ENCODE measurements at regions not wholly inside any gene's neighbourhood (a gene's known extent, or its start where the extent isn't known, plus 50 kb on each side); places are given as distances from the start of the nearest gene placed in this dataset.

DNA sequence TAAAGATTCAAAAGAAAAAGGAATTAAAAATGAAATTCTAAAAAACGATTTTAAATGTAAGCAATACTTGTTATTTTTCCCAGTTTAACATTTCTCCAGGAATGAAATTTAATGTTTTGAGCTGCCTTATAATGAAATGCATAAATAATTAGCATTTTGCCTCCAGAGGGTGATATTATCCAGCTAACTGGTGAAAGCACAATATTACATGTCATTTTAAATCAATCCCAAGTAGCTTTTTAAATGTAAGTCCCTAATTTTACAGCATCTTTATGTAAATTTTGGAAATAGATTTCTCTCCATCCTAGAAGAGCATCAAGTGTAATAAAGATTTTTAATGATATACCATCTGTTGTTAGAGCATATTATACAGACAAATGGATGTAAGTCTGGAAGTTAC lies 139.1 kb upstream of the P2RY1 start:
- FAIRE-seq (no peak), DNase-seq (ENCODE audit: low read depth) (no peak)
- Histone ChIP-seq H3K27me3 (ENCODE audit: control insufficient read depth, insufficient read depth, low read length) (no peaks in the 10 kb centered on the region), H3K36me3 (ENCODE audit: control insufficient read depth, insufficient read depth, low read length) (no peaks in the 10 kb centered on the region), H3K4me3 (ENCODE audit: low read depth, low read length) (no peak overlapping the region)
- TF ChIP-seq, protein P1, sequence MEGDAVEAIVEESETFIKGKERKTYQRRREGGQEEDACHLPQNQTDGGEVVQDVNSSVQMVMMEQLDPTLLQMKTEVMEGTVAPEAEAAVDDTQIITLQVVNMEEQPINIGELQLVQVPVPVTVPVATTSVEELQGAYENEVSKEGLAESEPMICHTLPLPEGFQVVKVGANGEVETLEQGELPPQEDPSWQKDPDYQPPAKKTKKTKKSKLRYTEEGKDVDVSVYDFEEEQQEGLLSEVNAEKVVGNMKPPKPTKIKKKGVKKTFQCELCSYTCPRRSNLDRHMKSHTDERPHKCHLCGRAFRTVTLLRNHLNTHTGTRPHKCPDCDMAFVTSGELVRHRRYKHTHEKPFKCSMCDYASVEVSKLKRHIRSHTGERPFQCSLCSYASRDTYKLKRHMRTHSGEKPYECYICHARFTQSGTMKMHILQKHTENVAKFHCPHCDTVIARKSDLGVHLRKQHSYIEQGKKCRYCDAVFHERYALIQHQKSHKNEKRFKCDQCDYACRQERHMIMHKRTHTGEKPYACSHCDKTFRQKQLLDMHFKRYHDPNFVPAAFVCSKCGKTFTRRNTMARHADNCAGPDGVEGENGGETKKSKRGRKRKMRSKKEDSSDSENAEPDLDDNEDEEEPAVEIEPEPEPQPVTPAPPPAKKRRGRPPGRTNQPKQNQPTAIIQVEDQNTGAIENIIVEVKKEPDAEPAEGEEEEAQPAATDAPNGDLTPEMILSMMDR (IDR thresholded peaks at IDR 0.05; ENCODE audit: insufficient read depth, low read length, severe bottlenecking), result no peak

DNA sequence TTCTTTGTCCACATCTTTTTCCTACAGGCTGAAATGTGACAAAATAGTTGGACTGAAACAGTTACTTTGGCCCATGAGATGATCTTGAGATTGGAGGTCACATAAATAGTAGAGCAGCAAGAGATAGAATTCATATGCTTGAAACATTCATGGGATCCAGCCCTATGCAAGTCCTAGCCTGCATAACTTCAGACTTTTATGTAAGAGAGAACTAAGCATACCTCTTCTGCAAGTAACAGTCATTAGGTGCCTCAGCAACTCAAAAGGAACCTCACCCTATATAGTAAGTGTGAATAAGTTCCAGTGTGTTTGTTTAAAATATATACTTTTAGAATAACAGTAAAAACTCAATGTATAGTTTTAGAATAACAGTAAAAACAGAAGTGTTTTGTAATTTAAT lies 138.0 kb upstream of the P2RY1 start:
- TF ChIP-seq, protein P1 (IDR thresholded peaks at IDR 0.05; ENCODE audit: insufficient read depth, low read length, severe bottlenecking), result no peak
- H3K4me3 ChIP-seq (ENCODE audit: low read depth, low read length), result no peak overlapping the region
- DNase-seq (ENCODE audit: low read depth) (peak; percentile 81), FAIRE-seq (no peak)
- no peaks in the 10 kb centered on the region for H3K27me3 ChIP-seq (ENCODE audit: control insufficient read depth, insufficient read depth, low read length)
- no peaks in the 10 kb centered on the region for H3K36me3 ChIP-seq (ENCODE audit: control insufficient read depth, insufficient read depth, low read length)

DNA sequence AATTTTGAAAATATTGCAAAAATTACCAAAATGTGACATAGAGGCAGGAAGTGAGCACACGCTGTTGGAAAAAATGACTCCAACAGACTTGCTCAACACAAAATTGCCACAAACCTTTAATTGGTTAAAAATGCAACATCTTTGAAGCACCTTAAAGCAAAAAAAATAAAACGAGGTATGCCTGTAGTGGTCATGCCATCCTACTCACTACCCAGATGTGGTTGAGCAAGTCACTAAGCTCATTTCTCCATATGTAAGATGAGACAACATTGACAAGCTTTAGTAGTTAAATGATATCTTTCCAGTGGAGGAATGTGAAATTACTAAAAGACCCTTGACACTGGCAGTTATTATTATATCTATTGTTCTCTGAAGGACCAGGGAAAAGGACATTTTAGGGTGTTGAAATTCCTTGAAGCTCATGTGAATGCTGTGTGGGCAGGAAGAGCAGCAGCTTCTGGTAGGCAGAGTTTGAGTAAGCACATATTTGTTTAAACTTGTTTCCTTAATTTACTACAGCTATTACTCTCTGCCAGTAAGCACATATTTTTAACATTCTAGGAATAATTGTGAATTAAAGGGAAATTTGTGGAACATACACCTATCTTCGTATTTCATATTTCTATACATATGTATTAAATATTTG lies 131.6 kb upstream of the P2RY1 start:
- peak; percentile 69 for DNase-seq (ENCODE audit: low read depth)
- TF ChIP-seq, protein P1 (IDR thresholded peaks at IDR 0.05; ENCODE audit: insufficient read depth, low read length, severe bottlenecking), result no peak
- FAIRE-seq, result no peak

DNA sequence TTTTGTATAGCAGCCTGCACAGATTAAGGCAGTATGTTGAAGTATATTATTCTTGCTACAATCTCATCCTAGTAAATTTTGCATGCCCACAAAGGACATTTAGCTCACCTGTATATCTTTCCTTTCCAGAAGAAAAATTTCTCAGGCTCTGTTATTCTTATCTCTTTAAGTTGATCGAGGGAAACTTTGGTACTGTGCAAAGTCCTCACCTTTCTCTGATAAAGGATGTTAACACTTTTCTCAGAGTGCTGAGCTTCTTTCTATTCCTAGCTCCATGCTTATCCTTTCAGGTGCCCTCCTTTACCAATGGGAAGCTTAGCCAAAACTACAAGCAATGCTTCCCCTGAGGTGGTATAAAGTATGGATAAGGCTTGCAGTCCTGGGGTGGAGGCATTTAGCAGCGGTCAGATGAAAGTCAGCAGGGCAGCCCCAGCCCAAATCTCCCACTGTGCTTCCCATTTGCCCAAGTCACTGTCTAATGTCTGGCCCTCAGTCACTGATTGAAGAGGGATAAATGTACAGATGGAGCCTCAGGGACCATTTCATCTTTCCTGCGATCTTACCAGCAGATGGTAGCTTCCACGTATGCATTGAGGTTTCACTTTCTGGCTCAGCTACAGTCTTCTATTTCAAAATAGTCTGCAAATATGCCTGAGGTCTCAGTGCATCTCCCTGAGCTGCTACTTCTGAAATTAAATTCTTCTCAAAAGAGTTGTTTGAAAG lies 127.8 kb upstream of the P2RY1 start:
- TF ChIP-seq, protein P1 (IDR thresholded peaks at IDR 0.05; ENCODE audit: insufficient read depth, low read length, severe bottlenecking), result no peak
- Histone ChIP-seq H3K4me3 (ENCODE audit: low read depth, low read length) (no peak overlapping the region), H3K36me3 (ENCODE audit: control insufficient read depth, insufficient read depth, low read length) (no peaks in the 10 kb centered on the region), H3K27me3 (ENCODE audit: control insufficient read depth, insufficient read depth, low read length) (no peaks in the 10 kb centered on the region)
- DNase-seq (ENCODE audit: low read depth), result no peak
- no peak for FAIRE-seq

More for the DNA sequence above, 131.6 kb upstream of the P2RY1 start:
- H3K36me3 ChIP-seq (ENCODE audit: control insufficient read depth, insufficient read depth, low read length), result no peaks in the 10 kb centered on the region
- no peak overlapping the region for H3K4me3 ChIP-seq (ENCODE audit: low read depth, low read length)
- no peaks in the 10 kb centered on the region for H3K27me3 ChIP-seq (ENCODE audit: control insufficient read depth, insufficient read depth, low read length)

DNA sequence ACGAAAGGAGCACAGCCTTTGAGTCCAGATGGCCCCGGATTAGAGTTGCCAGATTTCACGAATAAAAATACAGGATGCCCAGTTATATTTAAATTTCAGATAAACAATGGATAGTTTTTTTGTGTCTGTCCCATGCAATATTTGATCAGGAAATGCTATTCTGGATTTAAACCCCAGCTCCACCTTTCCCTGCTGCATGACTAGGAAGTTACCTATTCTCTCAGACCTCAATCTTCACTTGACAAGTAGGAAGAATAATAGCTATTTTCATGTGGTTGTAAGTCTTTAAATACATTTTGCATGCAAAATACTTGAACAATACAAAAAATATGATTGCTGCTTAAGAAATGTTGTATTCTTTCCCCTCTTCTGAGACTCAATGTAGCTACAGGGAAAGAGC lies 125.3 kb upstream of the P2RY1 start:
- DNase-seq (ENCODE audit: low read depth) (peak; percentile 54), FAIRE-seq (no peak)
- Histone ChIP-seq H3K36me3 (ENCODE audit: control insufficient read depth, insufficient read depth, low read length) (no peaks in the 10 kb centered on the region), H3K27me3 (ENCODE audit: control insufficient read depth, insufficient read depth, low read length) (no peaks in the 10 kb centered on the region), H3K4me3 (ENCODE audit: low read depth, low read length) (no peak overlapping the region)
- TF ChIP-seq, protein P1 (IDR thresholded peaks at IDR 0.05; ENCODE audit: insufficient read depth, low read length, severe bottlenecking), result no peak

Data from bronchial epithelial cell (primary cell).